ENCODE measurements at regions not wholly inside any gene's neighbourhood (a gene's known extent, or its start where the extent isn't known, plus 50 kb on each side); places are given as distances from the start of the nearest gene placed in this dataset.

DNA sequence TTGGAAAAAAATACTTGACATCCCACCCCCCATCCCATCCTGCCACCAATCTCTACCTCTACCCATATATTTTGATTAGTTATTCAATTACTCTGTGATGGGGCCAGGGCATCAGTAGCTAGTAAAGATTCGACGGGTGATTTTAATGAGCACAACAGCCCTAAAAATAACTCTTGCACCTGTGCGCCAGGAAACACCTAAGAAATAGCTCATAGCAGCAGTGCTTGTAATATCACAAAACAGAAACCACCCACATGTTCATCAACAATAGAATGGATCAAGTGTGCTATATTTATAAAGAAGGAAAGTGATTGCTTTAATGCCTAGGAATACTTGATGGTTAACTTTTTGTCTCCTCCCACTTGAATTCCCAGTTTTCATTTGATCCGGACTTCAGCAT lies 225.6 kb upstream of the LCORL start:
- no peak overlapping the region for H3K27ac ChIP-seq
- DNase-seq (ENCODE audit: low spot score): no peak
- TF ChIP-seq, protein P1, sequence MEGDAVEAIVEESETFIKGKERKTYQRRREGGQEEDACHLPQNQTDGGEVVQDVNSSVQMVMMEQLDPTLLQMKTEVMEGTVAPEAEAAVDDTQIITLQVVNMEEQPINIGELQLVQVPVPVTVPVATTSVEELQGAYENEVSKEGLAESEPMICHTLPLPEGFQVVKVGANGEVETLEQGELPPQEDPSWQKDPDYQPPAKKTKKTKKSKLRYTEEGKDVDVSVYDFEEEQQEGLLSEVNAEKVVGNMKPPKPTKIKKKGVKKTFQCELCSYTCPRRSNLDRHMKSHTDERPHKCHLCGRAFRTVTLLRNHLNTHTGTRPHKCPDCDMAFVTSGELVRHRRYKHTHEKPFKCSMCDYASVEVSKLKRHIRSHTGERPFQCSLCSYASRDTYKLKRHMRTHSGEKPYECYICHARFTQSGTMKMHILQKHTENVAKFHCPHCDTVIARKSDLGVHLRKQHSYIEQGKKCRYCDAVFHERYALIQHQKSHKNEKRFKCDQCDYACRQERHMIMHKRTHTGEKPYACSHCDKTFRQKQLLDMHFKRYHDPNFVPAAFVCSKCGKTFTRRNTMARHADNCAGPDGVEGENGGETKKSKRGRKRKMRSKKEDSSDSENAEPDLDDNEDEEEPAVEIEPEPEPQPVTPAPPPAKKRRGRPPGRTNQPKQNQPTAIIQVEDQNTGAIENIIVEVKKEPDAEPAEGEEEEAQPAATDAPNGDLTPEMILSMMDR (conservative IDR thresholded peaks at IDR 0.05; ENCODE audit: low read depth): no peak
- POLR2A ChIA-PET (ENCODE audit: low non-redundant PET): no interaction called here
- CTCF ChIA-PET: no interaction called here

DNA sequence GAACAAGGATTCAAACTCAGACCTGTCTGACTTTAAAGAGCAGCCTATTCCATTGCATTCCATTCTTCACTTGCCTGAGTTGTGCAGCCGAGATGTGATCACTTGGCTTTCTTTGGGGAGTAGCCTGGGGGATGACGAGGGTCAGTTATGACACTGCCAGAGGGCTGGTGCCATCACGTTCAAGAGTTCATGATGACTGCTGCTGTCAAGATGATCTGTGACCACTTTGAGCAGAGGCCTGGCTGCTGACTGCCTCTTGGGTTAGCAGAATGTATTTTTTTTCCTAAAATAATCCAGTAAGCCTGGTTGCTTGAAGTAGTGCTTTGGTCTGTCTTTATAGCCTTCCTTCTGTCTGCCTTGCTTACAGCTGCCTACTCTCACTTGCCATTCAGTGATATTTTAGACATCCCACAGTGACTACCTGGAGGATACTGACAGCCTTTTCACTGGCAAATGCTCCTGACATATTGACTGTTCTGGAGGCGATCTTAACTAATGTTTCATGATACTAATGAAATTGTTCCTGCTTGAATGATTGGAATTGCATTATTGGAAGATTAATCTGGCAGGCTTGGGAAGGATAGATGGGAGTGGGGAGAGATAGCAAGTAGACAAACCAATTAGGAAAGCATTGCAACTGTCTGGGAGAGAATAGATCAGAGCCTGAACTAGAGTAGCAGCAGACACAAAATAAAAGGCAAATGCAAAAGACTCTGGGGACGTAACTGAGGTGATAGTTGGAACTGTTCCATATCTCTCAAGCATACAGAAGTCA lies 221.6 kb upstream of the LCORL start:
- TF ChIP-seq, protein P1 (conservative IDR thresholded peaks at IDR 0.05; ENCODE audit: low read depth): no peak
- DNase-seq (ENCODE audit: low spot score): no peak
- CTCF ChIA-PET: no interaction called here
- H3K27ac ChIP-seq: no peak overlapping the region
- POLR2A ChIA-PET (ENCODE audit: low non-redundant PET): no interaction called here

DNA sequence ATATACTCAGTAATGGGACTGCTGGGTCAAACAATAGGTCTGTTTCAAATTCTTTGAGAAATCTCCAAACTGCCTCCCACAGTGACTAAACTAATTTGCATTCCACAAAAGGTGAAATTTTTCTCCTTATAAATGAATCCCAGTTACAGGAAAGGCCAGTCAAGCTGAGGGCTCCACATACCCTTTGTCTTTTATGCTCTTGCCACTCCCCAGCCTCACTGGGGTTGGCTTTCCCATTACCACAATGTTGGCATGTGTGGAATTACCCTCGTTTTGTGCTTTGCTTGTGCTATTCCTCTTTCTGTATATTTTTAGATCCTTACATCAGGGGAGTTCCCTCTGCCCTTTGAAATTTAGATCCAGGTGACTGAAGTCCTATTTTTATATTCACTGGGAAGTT lies 220.2 kb upstream of the LCORL start:
- POLR2A ChIA-PET (ENCODE audit: low non-redundant PET): no interaction called here
- no peak for DNase-seq (ENCODE audit: low spot score)
- CTCF ChIA-PET: no interaction called here
- no peak overlapping the region for H3K27ac ChIP-seq
- TF ChIP-seq, protein P1 (conservative IDR thresholded peaks at IDR 0.05; ENCODE audit: low read depth): no peak

DNA sequence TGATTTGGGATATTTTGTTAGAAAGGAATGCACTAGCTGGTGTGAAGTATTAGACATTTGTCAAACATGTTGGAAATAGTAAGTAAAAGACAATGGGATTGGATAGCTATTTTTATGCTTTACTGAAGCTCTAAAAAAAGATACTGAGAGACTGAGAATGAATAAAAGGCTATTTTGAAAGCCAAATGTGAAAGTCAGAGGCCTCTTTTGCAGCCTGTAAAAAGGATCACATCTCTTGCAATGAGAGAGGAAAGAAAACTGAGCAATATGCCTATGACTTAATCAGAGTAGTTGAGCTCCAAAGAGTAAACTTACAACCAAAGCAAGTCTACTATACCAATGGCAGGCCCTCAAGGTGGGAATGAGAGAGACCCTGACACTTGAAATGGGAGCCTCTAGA lies 212.6 kb upstream of the LCORL start:
- no peak overlapping the region for H3K27ac ChIP-seq
- CTCF ChIA-PET: no interaction called here
- TF ChIP-seq, protein P1 (conservative IDR thresholded peaks at IDR 0.05; ENCODE audit: low read depth): no peak
- DNase-seq (ENCODE audit: low spot score): no peak
- POLR2A ChIA-PET (ENCODE audit: low non-redundant PET): no interaction called here

DNA sequence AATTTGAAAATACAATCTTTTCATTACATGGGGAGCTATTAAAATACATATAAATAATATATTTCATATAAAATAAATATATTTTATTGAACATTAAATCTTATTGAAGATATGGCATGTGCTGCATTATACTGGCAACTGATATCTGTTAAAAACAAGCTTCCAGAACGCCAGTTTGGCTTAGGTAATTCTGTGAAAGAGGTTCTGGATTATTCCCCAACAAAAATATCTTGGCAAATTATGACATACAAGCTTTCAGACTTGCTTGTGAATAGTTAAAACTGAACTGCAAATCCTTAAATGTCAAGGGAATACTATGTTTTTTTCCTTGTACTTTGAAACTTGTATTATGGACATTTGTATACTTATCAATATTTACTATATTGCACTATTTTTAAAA lies 210.2 kb upstream of the LCORL start:
- no peak for DNase-seq (ENCODE audit: low spot score)
- TF ChIP-seq, protein P1 (conservative IDR thresholded peaks at IDR 0.05; ENCODE audit: low read depth): no peak
- ChIA-PET CTCF (no interaction called here), POLR2A (ENCODE audit: low non-redundant PET) (no interaction called here)
- no peak overlapping the region for H3K27ac ChIP-seq

DNA sequence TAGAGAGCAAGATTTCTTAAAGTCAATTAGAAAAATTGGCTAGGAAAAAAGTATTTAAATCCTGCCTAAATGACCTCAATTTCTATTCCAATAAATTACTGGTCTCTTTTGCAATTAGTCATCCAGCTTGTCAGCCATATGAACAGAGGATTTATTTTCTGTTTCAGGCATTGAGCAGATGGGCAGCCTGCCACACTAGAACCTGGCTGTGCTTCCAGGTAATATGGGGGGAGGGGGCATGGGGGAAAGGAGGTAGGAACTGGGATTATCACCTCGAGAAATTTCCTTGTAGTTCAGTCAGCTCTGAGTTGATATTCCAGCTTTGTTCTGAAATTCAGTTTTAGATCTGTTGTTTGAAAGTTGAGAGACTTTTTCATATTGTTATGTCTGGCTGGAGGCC lies 206.3 kb upstream of the LCORL start:
- ChIA-PET POLR2A (ENCODE audit: low non-redundant PET) (no interaction called here), CTCF (no interaction called here)
- TF ChIP-seq, protein P1 (conservative IDR thresholded peaks at IDR 0.05; ENCODE audit: low read depth): no peak
- no peak for DNase-seq (ENCODE audit: low spot score)
- H3K27ac ChIP-seq: no peak overlapping the region
